ENCODE measurements at regions not wholly inside any gene's neighbourhood (a gene's known extent, or its start where the extent isn't known, plus 50 kb on each side); places are given as distances from the start of the nearest gene placed in this dataset.

GRCh38 chr17:54518706-54519105 lies 381.9 kb upstream of the TOM1L1 start:
- POLR2A ChIA-PET: no interaction called here
- peaks cover 47% of the 10 kb centered on the region for H3K9me3 ChIP-seq (ENCODE audit: low read length)
- H4K20me1 ChIP-seq (ENCODE audit: insufficient read depth, low read length): no peaks in the 10 kb centered on the region
- FAIRE-seq (no peak), DNase-seq (ENCODE audit: low spot score) (no peak), ATAC-seq (no peak)
- CTCF ChIA-PET (ENCODE audit: low intra/inter-chr PET ratio, low total read pairs): no interaction called here
- H3K79me2 ChIP-seq (ENCODE audit: insufficient read depth, low read length): no peaks in the 10 kb centered on the region
- in situ Hi-C loops (cut with HindIII; ENCODE audit: extremely low pct_ligation_motif_present, low pct_unique_long_range_greater_than_20kb) (no loop called here), intact Hi-C loops (cut with micrococcal nuclease; ENCODE audit: unreplicated experiment) (no loop called here)
- no peaks in the 10 kb centered on the region for H3K4me1 ChIP-seq (ENCODE audit: insufficient read depth, low read length)
- no peak overlapping the region for H3K9ac ChIP-seq (ENCODE audit: insufficient read depth, low read depth, low read length)
- WGBS (ENCODE audit: low lambda C conversion rate): 27% methylated on average over 2 of the region's 2 CpGs
- BruUV-seq (replicated peaks): no TSS peak
- H3K27me3 ChIP-seq (ENCODE audit: control insufficient read depth in 1 of 2, insufficient read depth in 2 of 2, low read length in 2 of 2): no peaks in the 10 kb centered on the region
- no peak overlapping the region for H3K4me3 ChIP-seq (replicated peaks in 1 of 3; ENCODE audit: insufficient read depth in 1 of 3, low read depth in 2 of 3, low read length in 3 of 3)
- H3K27ac ChIP-seq (ENCODE audit: extremely low read length, insufficient read depth, low read length): no peak overlapping the region
- TF ChIP-seq FOXK2 (IDR thresholded peaks at IDR 0.05) (no peak), THAP11 (CRISPR knock-in tag; IDR thresholded peaks at IDR 0.05) (no peak), IRX3 (CRISPR knock-in tag; IDR thresholded peaks at IDR 0.05; ENCODE audit: borderline replicate concordance, low read depth) (no peak), SIX4 (CRISPR knock-in tag; IDR thresholded peaks at IDR 0.05) (no peak), MIXL1 (CRISPR knock-in tag; IDR thresholded peaks at IDR 0.05) (no peak), GFI1 (CRISPR knock-in tag; IDR thresholded peaks at IDR 0.05; ENCODE audit: borderline replicate concordance) (no peak), ZMAT5 (CRISPR knock-in tag; IDR thresholded peaks at IDR 0.05; ENCODE audit: borderline replicate concordance, low read depth) (no peak), AGO1 (IDR thresholded peaks at IDR 0.05; ENCODE audit: low read depth, low read length, poor library complexity, severe bottlenecking) (no peak), SSRP1 (CRISPR knock-in tag; IDR thresholded peaks at IDR 0.05) (no peak), MZF1 (CRISPR knock-in tag; IDR thresholded peaks at IDR 0.05; ENCODE audit: borderline replicate concordance) (no peak), REPIN1 (CRISPR knock-in tag; IDR thresholded peaks at IDR 0.05; ENCODE audit: borderline replicate concordance, low read depth) (no peak), SRF (IDR thresholded peaks at IDR 0.05; ENCODE audit: low read depth, low read length) (no peak), SNAPC2 (CRISPR knock-in tag; IDR thresholded peaks at IDR 0.05) (no peak), HIVEP1 (CRISPR knock-in tag; IDR thresholded peaks at IDR 0.05) (no peak)
- no peak overlapping the region for H2AFZ ChIP-seq (ENCODE audit: low read length)
- no peaks in the 10 kb centered on the region for H3K36me3 ChIP-seq (replicated peaks in 1 of 2; ENCODE audit: control insufficient read depth in 1 of 2, insufficient read depth in 2 of 2, low read length in 2 of 2)
- no peak overlapping the region for H3K4me2 ChIP-seq (ENCODE audit: low read depth, low read length)
